ENCODE measurements at regions not wholly inside any gene's neighbourhood (a gene's known extent, or its start where the extent isn't known, plus 50 kb on each side); places are given as distances from the start of the nearest gene placed in this dataset.

DNA sequence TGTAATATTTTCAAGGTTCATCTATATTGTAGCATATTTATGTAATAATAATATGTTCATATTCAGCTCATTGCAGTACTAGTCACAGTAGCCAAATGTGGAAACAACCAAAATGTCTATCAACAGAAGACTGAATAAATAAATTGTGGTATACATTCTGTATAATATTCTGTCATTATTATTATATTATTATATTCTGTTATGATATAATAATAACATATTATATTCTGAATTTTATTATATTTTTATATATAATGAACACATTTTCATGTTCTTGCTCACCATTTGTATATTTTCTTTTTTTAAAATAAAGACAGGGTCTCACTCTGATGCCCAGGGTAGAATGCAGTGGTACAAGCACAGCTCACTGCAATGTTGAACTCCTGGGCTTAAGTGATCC lies 91.2 kb upstream of the STARD3NL start:
- DNase-seq (ENCODE audit: low read depth) = no peak

DNA sequence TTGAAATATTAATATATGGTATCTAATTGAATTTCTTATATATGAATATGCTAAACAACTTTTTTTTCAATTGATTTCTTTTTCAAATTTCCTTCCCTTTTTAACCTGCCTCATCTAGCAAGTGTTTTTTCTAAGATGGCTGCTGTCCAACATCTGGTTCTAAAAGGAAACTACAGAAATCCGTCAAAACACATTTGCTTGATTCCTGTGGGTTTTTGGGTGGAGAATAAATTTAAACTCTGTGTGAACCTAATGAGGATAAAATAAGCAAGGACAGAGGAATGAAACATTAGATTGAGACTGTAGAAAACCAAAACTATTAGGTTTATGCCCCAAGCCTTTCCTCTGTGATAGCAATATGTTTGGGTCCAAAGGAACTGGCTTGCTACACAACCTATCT lies 75.5 kb upstream of the STARD3NL start:
- no peak for DNase-seq (ENCODE audit: low read depth)

DNA sequence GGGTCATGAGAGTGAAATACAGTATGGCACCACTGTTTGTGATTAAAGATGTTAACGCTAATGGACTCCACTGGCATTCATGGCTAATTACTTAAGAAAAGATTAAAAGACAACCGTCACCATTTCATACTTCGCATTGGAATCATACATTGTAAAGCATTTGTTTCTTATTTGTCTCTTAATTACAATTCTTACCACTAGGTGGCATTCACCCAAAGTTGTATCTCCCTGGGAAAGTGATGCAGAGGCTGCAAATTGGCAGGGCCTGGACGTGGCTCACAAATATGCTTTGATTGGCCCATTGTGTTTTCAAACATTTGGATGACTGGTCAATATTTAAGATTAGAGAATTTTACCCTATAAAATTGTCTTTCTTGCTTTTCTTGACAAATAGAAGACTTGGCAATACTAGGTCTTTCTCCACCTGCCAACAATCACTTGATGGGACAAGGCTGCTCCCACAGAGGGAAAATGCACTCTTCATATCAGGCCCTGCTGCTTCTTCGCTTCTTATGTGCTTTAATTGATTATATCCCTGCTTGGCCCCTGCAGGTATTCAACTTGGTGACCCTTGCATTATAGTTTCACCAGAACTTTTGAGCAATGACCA lies 72.1 kb upstream of the STARD3NL start:
- DNase-seq (ENCODE audit: low read depth) = no peak

DNA sequence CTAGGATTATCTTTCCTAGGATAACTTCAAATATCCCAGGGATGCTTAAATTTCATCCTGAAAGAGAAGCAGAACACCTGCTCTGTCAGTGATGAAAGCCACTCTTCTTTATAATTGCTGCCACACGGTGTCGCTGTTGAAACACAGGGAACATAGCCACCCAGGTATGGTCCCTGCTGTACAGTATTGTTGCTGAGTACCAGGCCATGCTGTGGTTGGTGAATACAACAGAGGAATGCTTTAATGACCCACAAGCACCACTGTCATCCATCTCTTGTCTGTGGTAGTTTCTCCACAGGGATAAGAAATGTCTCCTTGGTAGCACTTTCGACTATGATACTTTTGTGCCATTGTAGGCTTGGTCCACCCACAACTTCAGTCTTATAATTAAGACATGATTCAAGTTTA lies 70.6 kb upstream of the STARD3NL start:
- DNase-seq (ENCODE audit: low read depth) = peak; percentile 59

DNA sequence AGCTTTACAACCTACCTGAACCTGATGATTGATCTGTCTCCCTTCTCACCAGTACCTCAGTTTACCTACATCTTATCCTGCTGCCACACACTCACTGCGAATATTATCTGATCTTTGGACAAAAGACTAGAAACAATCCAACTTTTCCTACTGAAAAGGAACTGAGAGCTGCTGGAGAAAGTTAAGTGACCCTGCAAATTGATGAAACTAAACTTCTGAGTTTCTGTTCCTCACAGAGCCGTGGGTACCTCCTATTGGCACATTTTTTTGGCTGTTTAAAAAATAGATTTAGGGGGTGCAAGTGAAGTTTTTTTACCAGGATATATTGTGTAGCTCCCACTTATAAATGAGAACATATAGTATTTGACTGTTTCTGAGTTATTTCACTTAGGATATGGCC lies 66.0 kb upstream of the STARD3NL start:
- no peak for DNase-seq (ENCODE audit: low read depth)

DNA sequence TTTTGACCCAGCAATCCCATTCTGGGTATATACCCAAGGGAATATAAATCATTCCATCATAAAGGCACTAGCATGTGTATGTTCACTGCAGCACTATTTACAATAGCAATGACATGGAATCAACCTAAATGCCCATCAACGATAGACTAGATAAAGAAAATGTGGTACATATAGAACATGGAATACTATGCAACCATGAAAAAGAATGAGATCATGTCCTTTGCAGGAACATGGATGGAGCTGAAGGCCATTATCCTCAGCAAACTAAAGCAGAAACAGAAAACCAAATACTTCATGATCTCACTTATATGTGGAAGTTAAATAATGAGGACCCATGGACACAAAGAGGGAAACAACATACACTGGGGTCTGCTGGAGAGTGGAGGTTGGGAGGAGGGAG lies 58.0 kb upstream of the STARD3NL start:
- DNase-seq (ENCODE audit: low read depth) = no peak

DNA sequence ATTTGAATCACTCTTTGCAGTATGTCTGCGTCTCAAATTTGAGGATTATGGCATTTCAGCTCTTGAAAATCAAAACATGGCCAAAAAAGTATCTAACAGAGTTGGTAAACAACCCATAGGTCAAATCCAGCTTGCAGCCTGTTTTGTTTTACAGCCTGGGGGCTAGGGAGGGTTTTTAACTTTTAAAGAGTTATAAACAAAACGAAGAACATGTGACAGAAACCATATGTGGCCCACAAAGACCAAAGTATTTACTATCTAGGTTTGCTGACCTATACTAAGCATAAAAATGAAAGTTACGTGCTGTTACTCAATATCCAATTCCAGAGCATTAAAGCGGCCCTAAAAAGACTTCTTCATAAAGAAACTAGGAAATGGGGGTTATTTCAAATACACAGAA lies 55.5 kb upstream of the STARD3NL start:
- DNase-seq (ENCODE audit: low read depth) = no peak

DNA sequence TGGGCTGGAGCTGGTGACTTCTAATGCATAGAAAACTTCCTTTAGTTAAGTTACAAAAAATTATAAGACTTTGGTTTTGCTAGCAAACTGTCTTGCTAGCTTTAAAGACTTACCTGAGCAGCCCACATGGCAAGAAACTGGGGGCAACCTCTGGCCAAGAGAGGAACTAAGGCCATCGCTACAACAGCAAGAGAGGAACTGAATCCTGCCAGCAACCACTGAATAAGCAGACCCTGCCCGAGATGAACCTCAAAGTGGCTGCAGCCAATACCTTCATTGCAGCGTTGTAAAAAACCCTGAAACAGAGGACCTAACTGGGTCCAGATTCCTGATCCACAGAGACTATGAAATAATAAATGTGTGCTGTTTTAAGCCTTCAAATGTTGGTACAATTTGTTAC lies 54.6 kb upstream of the STARD3NL start:
- DNase-seq (ENCODE audit: low read depth) = no peak

DNA sequence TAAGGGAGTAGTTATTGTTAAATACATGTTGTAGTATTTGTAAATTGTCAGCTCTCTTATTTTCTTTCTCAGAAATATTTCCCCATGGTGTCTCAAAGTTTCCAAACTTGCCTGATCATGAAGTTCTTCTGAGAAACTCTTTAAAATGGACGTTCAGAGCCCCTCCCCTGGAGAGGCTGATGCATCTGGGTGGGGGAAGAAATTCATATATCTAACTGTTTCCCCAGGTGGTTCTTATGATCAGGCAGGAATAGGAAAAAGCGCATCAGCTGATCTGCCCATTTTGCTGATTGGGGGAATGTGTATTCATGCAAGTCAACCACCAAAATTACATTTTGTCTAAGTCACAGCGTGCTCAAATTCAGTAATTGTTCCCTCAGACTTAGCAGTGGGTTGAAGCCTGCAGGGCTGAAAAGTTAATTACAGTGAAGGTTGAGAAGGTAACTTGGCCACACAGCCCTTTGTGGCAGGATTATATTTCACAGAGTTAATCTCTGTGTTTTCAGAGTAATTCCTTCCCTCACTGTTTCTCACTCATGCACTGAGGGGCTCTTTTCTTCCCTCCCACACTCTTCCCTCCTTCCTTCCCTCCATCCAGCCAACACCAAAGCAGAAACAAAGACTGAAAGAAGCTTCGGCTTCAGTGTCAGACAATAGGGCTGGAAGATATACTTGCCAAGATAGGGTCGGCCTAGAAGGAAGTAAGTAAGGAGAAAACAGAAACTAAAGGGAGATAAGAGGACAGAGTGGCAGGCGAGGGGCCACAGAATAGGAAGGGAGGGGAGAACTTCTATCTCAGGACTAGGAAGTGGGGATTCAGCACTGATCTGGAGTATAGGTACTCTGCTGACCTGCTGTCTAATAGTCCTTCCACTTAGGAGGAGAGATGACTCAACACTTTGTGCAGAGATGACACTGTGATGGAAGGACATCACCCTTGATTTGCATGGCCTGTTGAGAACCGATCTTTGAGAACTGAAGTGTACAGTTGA lies 50.5 kb upstream of the STARD3NL start:
- DNase-seq (ENCODE audit: low read depth) = no peak

Measured in activated T-cell treated with anti-CD3 and anti-CD28 coated beads for 24 hours (primary cell).